GM23338 (cell line): ENCODE measurements at regions not wholly inside any gene's neighbourhood (a gene's known extent, or its start where the extent isn't known, plus 50 kb on each side); places are given as distances from the start of the nearest gene placed in this dataset.

Experiments
- ATAC-seq: fragments of 200-7000 bp; cut with Tn5 transposase; 3 replicates; pipeline ENCODE4 v1.9.1; 2020
- DNase-seq: peaks from one replicate; pipeline ENCODE4 v3.0.0-alpha.2; 2015; ENCODE audit warnings: low spot score
- H2AFZ ChIP-seq: fragments of 200-600 bp; sonication (generic); 2 replicates; pipeline ENCODE4 v1.8.0; 2016; ENCODE audit warnings: antibody characterized with exemption, mild to moderate bottlenecking, moderate library complexity
- H3F3A ChIP-seq: fragments of 200-600 bp; sonication (generic); replicated peaks from 2 replicates; pipeline ENCODE4 v1.8.0; 2017; ENCODE audit warnings: antibody characterized with exemption, mixed run types, low read depth
- H3K27ac ChIP-seq: fragments of 200-600 bp; sonication (generic); 2 replicates; pipeline ENCODE4 v1.6.1; 2016; ENCODE audit warnings: low read depth
- H3K27me3 ChIP-seq: fragments of 200-600 bp; sonication (generic); 2 replicates; pipeline ENCODE4 v1.8.0; 2016; ENCODE audit warnings: mild to moderate bottlenecking, mixed run types, moderate library complexity; ENCODE audit not compliant: insufficient read depth
- H3K36me3 ChIP-seq: fragments of 200-600 bp; sonication (generic); 2 replicates; pipeline ENCODE4 v1.8.0; 2016; ENCODE audit warnings: mild to moderate bottlenecking; ENCODE audit not compliant: insufficient read depth
- H3K4me1 ChIP-seq: fragments of 200-600 bp; sonication (generic); 2 replicates; pipeline ENCODE4 v1.8.0; 2016; ENCODE audit warnings: mild to moderate bottlenecking, moderate library complexity; ENCODE audit not compliant: insufficient read depth
- H3K4me2 ChIP-seq: fragments of 200-600 bp; sonication (generic); 2 replicates; pipeline ENCODE4 v1.7.1; 2017; ENCODE audit warnings: mixed run types
- H3K4me3 ChIP-seq: fragments of 200-600 bp; sonication (generic); 2 replicates; pipeline ENCODE4 v1.6.1; 2016; ENCODE audit warnings: mixed run types
- H3K79me2 ChIP-seq: fragments of 200-600 bp; sonication (generic); replicated peaks from 2 replicates; pipeline ENCODE4 v1.8.0; 2017; ENCODE audit warnings: mild to moderate bottlenecking; ENCODE audit not compliant: insufficient read depth
- H3K9me2 ChIP-seq: fragments of 200-600 bp; sonication (generic); 2 replicates; pipeline ENCODE4 v1.8.0; 2017; ENCODE audit not compliant: insufficient read depth
- H4K20me1 ChIP-seq: fragments of 200-600 bp; sonication (generic); replicated peaks from 2 replicates; pipeline ENCODE4 v1.8.0; 2017; ENCODE audit warnings: mild to moderate bottlenecking; ENCODE audit not compliant: insufficient read depth
- H3K27ac Mint-ChIP-seq: 2 replicates; pipeline ENCODE4 v1.8.0; 2020; ENCODE audit warnings: inconsistent platforms, mild to moderate bottlenecking, moderate library complexity, mixed read lengths
- H3K27me3 Mint-ChIP-seq: 3 replicates; pipeline ENCODE4 v1.8.0; 2022; ENCODE audit warnings: low read depth, mild to moderate bottlenecking, moderate library complexity, mixed read lengths, inconsistent platforms; ENCODE audit not compliant: insufficient read depth, poor library complexity
- H3K36me3 Mint-ChIP-seq: 3 replicates; pipeline ENCODE4 v1.8.0; 2021; ENCODE audit warnings: low read depth, mild to moderate bottlenecking, inconsistent platforms, moderate library complexity, mixed read lengths
- H3K4me1 Mint-ChIP-seq: 3 replicates; pipeline ENCODE4 v1.8.0; 2020; ENCODE audit warnings: mild to moderate bottlenecking, inconsistent platforms, mixed read lengths
- H3K4me3 Mint-ChIP-seq: 3 replicates; pipeline ENCODE4 v1.8.0; 2021; ENCODE audit warnings: moderate library complexity, mild to moderate bottlenecking, inconsistent platforms, mixed read lengths
- H3K9me3 Mint-ChIP-seq: 3 replicates; pipeline ENCODE4 v1.8.0; 2020; ENCODE audit warnings: moderate library complexity, mild to moderate bottlenecking, inconsistent platforms, mixed read lengths
- CREB1 ChIP-seq: fragments of 250-450 bp; sonication (Bioruptor Pico); IDR thresholded peaks from 2 replicates; pipeline ENCODE4 v1.5.0; 2020; ENCODE audit warnings: low read depth, mild to moderate bottlenecking, moderate library complexity
- CTCF ChIP-seq, 2 experiments: fragments of 200-600 bp in 1 of 2; sonication (generic) in 1 of 2; conservative IDR thresholded peaks; 2 replicates each; pipeline versions ENCODE4 v1.5.1 to v1.6.1; 2016 to 2017; ENCODE audit warnings: antibody characterized with exemption in 2 of 2, low read depth in 2 of 2, mild to moderate bottlenecking in 2 of 2, moderate library complexity in 1 of 2
- EZH2 ChIP-seq: fragments of 200-600 bp; sonication (generic); IDR thresholded peaks from one replicate; pipeline ENCODE4 v1.8.0; 2017; ENCODE audit warnings: antibody characterized with exemption, mild to moderate bottlenecking, low read depth; ENCODE audit not compliant: unreplicated experiment
- EZH2phosphoT487 ChIP-seq: fragments of 200-600 bp; sonication (generic); IDR thresholded peaks from one replicate; pipeline ENCODE4 v1.8.1; 2018; ENCODE audit warnings: antibody characterized with exemption; ENCODE audit not compliant: unreplicated experiment
- JUNB ChIP-seq: IDR thresholded peaks from one replicate; pipeline ENCODE4 v1.6.1; 2016; ENCODE audit warnings: antibody characterized with exemption; ENCODE audit not compliant: unreplicated experiment
- NANOG ChIP-seq: IDR thresholded peaks from 2 replicates; pipeline ENCODE4 v1.6.1; 2016; ENCODE audit warnings: antibody characterized with exemption, borderline replicate concordance
- POLR2AphosphoS5 ChIP-seq: IDR thresholded peaks from 2 replicates; pipeline ENCODE4 v1.6.1; 2016; ENCODE audit warnings: antibody characterized with exemption, low read depth
- STAT1 ChIP-seq: IDR thresholded peaks from one replicate; pipeline ENCODE4 v1.6.1; 2016; ENCODE audit warnings: antibody characterized with exemption; ENCODE audit not compliant: unreplicated experiment
- ZNF114 ChIP-seq: fragments of 250-450 bp; sonication (Bioruptor Pico); IDR thresholded peaks from 2 replicates; pipeline ENCODE4 v1.5.0; 2020; ENCODE audit warnings: mild to moderate bottlenecking, moderate library complexity
- ZNF331 ChIP-seq: fragments of 250-450 bp; sonication (Bioruptor Pico); IDR thresholded peaks from 2 replicates; pipeline ENCODE4 v1.5.0; 2020; ENCODE audit warnings: low read depth, mild to moderate bottlenecking, moderate library complexity
- TF ChIP-seq, protein P1 (sequence below): fragments of 250-450 bp; sonication (Bioruptor Pico); IDR thresholded peaks from 2 replicates; pipeline ENCODE4 v1.5.0; 2020; ENCODE audit warnings: mild to moderate bottlenecking, moderate library complexity
- TF ChIP-seq, protein P2 (sequence below): IDR thresholded peaks from one replicate; pipeline ENCODE4 v1.6.1; 2018; ENCODE audit warnings: antibody characterized with exemption; ENCODE audit not compliant: unreplicated experiment

GRCh38 chr5:174583071-174583470 is 141.3 kb upstream of the MSX2 start:
- peaks cover 12% of the 10 kb centered on the region for H3K9me3 Mint-ChIP-seq
- peaks cover 2% of the 10 kb centered on the region; the same call in 2 of the 3 replicates for H3K4me1 Mint-ChIP-seq
- H3K27ac ChIP-seq, result no peak overlapping the region
- H3K4me3 Mint-ChIP-seq, result no peak overlapping the region
- DNase-seq, result no peak
- no peaks in the 10 kb centered on the region for H3K9me2 ChIP-seq
- TF ChIP-seq EZH2 (no peak), EZH2phosphoT487 (no peak), ZNF114 (no peak), JUNB (no peak), CREB1 (CRISPR knock-in tag) (no peak)
- no peak overlapping the region for H3K4me2 ChIP-seq
- H2AFZ ChIP-seq, result no peak overlapping the region
- no peak overlapping the region for H3K4me3 ChIP-seq
- no peaks in the 10 kb centered on the region for H3K79me2 ChIP-seq
- H3K27ac Mint-ChIP-seq, result no peak overlapping the region
- H3K36me3 ChIP-seq, result no peaks in the 10 kb centered on the region
- H3K27me3 ChIP-seq, result no peaks in the 10 kb centered on the region
- no peak for ATAC-seq
- peaks cover 8% of the 10 kb centered on the region for H3K27me3 Mint-ChIP-seq
- no peaks in the 10 kb centered on the region for H3K4me1 ChIP-seq
- H4K20me1 ChIP-seq, result no peaks in the 10 kb centered on the region
- peaks cover 8% of the 10 kb centered on the region; the same call in 2 of the 3 replicates for H3K36me3 Mint-ChIP-seq
- H3F3A ChIP-seq, result no peaks in the 10 kb centered on the region

DNA sequence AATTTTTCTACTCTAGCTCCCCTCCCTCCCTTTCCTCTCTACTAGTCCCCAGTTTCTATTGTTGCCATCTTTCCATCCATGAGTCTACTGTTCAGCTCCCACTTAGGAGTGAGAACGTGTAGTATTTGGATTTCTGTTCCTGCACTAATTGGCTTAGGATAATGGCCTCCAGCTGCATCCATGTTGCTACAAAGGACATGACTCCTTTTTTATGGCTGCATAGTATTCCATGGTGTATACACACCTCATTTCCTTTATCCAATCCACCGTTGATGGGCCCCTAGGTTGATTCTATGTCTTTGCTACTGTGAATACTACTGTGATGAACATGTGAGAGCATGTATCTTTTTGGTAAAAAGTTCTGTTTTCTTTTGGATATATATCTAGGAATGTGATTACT is 138.9 kb upstream of the MSX2 start:
- Histone ChIP-seq H4K20me1 (no peaks in the 10 kb centered on the region), H3K79me2 (no peaks in the 10 kb centered on the region), H2AFZ (no peak overlapping the region), H3K4me3 (no peak overlapping the region), H3K27ac (no peak overlapping the region), H3K4me1 (no peaks in the 10 kb centered on the region), H3K27me3 (no peaks in the 10 kb centered on the region), H3F3A (no peaks in the 10 kb centered on the region), H3K9me2 (no peaks in the 10 kb centered on the region), H3K4me2 (no peak overlapping the region), H3K36me3 (no peaks in the 10 kb centered on the region)
- H3K4me1 Mint-ChIP-seq, result peaks cover 4% of the 10 kb centered on the region; the same call in 2 of the 3 replicates
- peaks cover 8% of the 10 kb centered on the region; the same call in 2 of the 3 replicates for H3K36me3 Mint-ChIP-seq
- H3K27ac Mint-ChIP-seq, result no peak overlapping the region
- H3K4me3 Mint-ChIP-seq, result no peak overlapping the region
- H3K9me3 Mint-ChIP-seq, result peaks cover 12% of the 10 kb centered on the region
- ATAC-seq (no peak), DNase-seq (no peak)
- H3K27me3 Mint-ChIP-seq, result peaks cover 8% of the 10 kb centered on the region
- TF ChIP-seq, protein P1, sequence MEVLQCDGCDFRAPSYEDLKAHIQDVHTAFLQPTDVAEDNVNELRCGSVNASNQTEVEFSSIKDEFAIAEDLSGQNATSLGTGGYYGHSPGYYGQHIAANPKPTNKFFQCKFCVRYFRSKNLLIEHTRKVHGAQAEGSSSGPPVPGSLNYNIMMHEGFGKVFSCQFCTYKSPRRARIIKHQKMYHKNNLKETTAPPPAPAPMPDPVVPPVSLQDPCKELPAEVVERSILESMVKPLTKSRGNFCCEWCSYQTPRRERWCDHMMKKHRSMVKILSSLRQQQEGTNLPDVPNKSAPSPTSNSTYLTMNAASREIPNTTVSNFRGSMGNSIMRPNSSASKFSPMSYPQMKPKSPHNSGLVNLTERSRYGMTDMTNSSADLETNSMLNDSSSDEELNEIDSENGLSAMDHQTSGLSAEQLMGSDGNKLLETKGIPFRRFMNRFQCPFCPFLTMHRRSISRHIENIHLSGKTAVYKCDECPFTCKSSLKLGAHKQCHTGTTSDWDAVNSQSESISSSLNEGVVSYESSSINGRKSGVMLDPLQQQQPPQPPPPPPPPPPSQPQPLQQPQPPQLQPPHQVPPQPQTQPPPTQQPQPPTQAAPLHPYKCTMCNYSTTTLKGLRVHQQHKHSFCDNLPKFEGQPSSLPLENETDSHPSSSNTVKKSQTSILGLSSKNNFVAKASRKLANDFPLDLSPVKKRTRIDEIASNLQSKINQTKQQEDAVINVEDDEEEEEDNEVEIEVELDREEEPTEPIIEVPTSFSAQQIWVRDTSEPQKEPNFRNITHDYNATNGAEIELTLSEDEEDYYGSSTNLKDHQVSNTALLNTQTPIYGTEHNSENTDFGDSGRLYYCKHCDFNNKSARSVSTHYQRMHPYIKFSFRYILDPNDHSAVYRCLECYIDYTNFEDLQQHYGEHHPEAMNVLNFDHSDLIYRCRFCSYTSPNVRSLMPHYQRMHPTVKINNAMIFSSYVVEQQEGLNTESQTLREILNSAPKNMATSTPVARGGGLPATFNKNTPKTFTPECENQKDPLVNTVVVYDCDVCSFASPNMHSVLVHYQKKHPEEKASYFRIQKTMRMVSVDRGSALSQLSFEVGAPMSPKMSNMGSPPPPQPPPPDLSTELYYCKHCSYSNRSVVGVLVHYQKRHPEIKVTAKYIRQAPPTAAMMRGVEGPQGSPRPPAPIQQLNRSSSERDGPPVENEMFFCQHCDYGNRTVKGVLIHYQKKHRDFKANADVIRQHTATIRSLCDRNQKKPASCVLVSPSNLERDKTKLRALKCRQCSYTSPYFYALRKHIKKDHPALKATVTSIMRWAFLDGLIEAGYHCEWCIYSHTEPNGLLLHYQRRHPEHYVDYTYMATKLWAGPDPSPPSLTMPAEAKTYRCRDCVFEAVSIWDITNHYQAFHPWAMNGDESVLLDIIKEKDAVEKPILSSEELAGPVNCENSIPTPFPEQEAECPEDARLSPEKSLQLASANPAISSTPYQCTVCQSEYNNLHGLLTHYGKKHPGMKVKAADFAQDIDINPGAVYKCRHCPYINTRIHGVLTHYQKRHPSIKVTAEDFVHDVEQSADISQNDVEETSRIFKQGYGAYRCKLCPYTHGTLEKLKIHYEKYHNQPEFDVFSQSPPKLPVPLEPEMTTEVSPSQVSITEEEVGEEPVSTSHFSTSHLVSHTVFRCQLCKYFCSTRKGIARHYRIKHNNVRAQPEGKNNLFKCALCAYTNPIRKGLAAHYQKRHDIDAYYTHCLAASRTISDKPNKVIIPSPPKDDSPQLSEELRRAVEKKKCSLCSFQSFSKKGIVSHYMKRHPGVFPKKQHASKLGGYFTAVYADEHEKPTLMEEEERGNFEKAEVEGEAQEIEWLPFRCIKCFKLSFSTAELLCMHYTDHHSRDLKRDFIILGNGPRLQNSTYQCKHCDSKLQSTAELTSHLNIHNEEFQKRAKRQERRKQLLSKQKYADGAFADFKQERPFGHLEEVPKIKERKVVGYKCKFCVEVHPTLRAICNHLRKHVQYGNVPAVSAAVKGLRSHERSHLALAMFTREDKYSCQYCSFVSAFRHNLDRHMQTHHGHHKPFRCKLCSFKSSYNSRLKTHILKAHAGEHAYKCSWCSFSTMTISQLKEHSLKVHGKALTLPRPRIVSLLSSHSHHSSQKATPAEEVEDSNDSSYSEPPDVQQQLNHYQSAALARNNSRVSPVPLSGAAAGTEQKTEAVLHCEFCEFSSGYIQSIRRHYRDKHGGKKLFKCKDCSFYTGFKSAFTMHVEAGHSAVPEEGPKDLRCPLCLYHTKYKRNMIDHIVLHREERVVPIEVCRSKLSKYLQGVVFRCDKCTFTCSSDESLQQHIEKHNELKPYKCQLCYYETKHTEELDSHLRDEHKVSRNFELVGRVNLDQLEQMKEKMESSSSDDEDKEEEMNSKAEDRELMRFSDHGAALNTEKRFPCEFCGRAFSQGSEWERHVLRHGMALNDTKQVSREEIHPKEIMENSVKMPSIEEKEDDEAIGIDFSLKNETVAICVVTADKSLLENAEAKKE, result no peak
- TF ChIP-seq JUNB, result no peak
- TF ChIP-seq, protein P2, sequence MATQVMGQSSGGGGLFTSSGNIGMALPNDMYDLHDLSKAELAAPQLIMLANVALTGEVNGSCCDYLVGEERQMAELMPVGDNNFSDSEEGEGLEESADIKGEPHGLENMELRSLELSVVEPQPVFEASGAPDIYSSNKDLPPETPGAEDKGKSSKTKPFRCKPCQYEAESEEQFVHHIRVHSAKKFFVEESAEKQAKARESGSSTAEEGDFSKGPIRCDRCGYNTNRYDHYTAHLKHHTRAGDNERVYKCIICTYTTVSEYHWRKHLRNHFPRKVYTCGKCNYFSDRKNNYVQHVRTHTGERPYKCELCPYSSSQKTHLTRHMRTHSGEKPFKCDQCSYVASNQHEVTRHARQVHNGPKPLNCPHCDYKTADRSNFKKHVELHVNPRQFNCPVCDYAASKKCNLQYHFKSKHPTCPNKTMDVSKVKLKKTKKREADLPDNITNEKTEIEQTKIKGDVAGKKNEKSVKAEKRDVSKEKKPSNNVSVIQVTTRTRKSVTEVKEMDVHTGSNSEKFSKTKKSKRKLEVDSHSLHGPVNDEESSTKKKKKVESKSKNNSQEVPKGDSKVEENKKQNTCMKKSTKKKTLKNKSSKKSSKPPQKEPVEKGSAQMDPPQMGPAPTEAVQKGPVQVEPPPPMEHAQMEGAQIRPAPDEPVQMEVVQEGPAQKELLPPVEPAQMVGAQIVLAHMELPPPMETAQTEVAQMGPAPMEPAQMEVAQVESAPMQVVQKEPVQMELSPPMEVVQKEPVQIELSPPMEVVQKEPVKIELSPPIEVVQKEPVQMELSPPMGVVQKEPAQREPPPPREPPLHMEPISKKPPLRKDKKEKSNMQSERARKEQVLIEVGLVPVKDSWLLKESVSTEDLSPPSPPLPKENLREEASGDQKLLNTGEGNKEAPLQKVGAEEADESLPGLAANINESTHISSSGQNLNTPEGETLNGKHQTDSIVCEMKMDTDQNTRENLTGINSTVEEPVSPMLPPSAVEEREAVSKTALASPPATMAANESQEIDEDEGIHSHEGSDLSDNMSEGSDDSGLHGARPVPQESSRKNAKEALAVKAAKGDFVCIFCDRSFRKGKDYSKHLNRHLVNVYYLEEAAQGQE, result no peak
- TF ChIP-seq NANOG, result no peak
- no peak for TF ChIP-seq STAT1
- TF ChIP-seq EZH2phosphoT487, result no peak
- TF ChIP-seq EZH2, result no peak
- TF ChIP-seq ZNF331 (CRISPR knock-in tag), result no peak
- no peak for TF ChIP-seq CTCF (conservative IDR thresholded peaks at IDR 0.05; ENCODE audit: low read depth in 2 of 2)
- no peak for TF ChIP-seq POLR2AphosphoS5
